ENCODE measurements at regions not wholly inside any gene's neighbourhood (a gene's known extent, or its start where the extent isn't known, plus 50 kb on each side); places are given as distances from the start of the nearest gene placed in this dataset.

DNA sequence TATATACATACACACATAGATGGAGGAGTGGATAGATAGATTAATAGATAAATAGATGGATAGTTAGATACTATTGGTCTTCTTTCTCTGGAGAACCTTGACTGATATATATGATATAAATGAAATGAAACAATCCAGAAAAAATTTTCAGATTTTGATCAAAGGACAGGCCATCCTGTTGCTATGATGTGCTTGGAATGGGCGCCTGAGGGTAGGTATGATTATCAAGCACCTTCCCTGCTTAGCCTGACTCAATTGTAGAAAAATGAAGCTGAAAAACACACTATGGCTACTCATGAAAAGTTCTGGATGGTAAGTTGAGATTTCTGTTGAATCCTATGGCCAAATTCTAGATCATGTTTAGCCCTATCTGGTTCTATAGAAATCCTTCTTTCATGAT, 266.5 kb upstream of the KLF4 start:
- no peak overlapping the region for H3K14ac ChIP-seq (replicated peaks; ENCODE audit: low read depth, low read length)
- H3K9ac ChIP-seq (ENCODE audit: low read depth, low read length) = no peak overlapping the region
- H2BK20ac ChIP-seq (ENCODE audit: low read depth, low read length) = peak overlapping the region; percentile 31; the same call in 1 of the 2 replicates
- H2AK9ac ChIP-seq (replicated peaks; ENCODE audit: low read depth, low read length, poor library complexity) = no peak overlapping the region
- H3K27me3 ChIP-seq (ENCODE audit: control insufficient read depth, insufficient read depth, low read length) = no peaks in the 10 kb centered on the region
- ATAC-seq (ENCODE audit: low read depth) = no peak
- H3K4ac ChIP-seq (ENCODE audit: low read depth, low read length) = peak overlapping the region; percentile 45; the same call in 1 of the 2 replicates
- H2BK15ac ChIP-seq (ENCODE audit: low read depth, low read length) = peak overlapping the region; percentile 67; the same call in 1 of the 3 replicates
- DNase-seq = no peak
- in situ Hi-C loops (cut with MboI; ENCODE audit: low sequenced_read_pairs) (no loop called here), dilution Hi-C loops (cut with HindIII; ENCODE audit: low sequenced_read_pairs, unreplicated experiment) (no loop called here), intact Hi-C loops (cut with micrococcal nuclease) (loop anchor here (10.0 kb wide), 1 partner anchor 409 kb away; no protein-coding TSS in a partner anchor)
- ChIA-PET CTCF (interaction anchor here (1.0 kb wide), 1 partner anchor 14 kb away, joined by 3 read pairs; no protein-coding TSS in a partner anchor), POLR2A (ENCODE audit: unreplicated experiment) (no interaction called here)
- H3K9me3 ChIP-seq (ENCODE audit: control insufficient read depth, insufficient read depth, low read length) = no peaks in the 10 kb centered on the region
- H3K23ac ChIP-seq (ENCODE audit: low read depth, low read length) = no peak overlapping the region
- H3K79me1 ChIP-seq (ENCODE audit: low read depth in 1 of 2, low read length in 2 of 2) = no peaks in the 10 kb centered on the region
- H4K5ac ChIP-seq (ENCODE audit: low read depth, low read length) = no peak overlapping the region
- peak overlapping the region; percentile 56; the same call in 1 of the 2 replicates for H2BK120ac ChIP-seq (ENCODE audit: low read depth, low read length)
- H3K4me3 ChIP-seq (ENCODE audit: insufficient read depth, low read depth, low read length) = no peak overlapping the region
- no peak overlapping the region for H4K8ac ChIP-seq (ENCODE audit: low read depth in 2 of 2, low read length in 2 of 2)
- 0 out of 2 replicates have a peak overlapping the region, but pooled peaks have one; percentile 24 for H4K91ac ChIP-seq (ENCODE audit: insufficient read depth, low read depth, low read length)
- H3K9me1 ChIP-seq (ENCODE audit: insufficient read depth, low read length) = peaks cover 4% of the 10 kb centered on the region; the same call in 1 of the 2 replicates
- H3K27ac ChIP-seq (ENCODE audit: insufficient read depth, low read length) = no peak overlapping the region
- no TSS peak for BruUV-seq (replicated peaks)
- no peak overlapping the region for H3K18ac ChIP-seq (ENCODE audit: low read depth, low read length)
- H4K20me1 ChIP-seq (ENCODE audit: insufficient read depth, low read length) = no peaks in the 10 kb centered on the region
- H2AFZ ChIP-seq (replicated peaks; ENCODE audit: low read length, poor library complexity) = no peak overlapping the region
- TF ChIP-seq CHD1 (IDR thresholded peaks at IDR 0.05; ENCODE audit: low read depth, low read length) (no peak), MAZ (IDR thresholded peaks at IDR 0.05; ENCODE audit: borderline replicate concordance, low read depth, low read length) (no peak), NFE2L2 (IDR thresholded peaks at IDR 0.05; ENCODE audit: low read depth, low read length) (no peak), MAFK (IDR thresholded peaks at IDR 0.05; ENCODE audit: low read depth, low read length) (no peak), RCOR1 (IDR thresholded peaks at IDR 0.05; ENCODE audit: insufficient replicate concordance, low read length) (no peak), POLR2A (IDR thresholded peaks at IDR 0.05; ENCODE audit: low read depth, low read length) (no peak), MXI1 (IDR thresholded peaks at IDR 0.05; ENCODE audit: borderline replicate concordance, low read depth, low read length) (no peak), CTCF (conservative IDR thresholded peaks at IDR 0.05; ENCODE audit: low read depth, low read length) (no peak), BHLHE40 (IDR thresholded peaks at IDR 0.05; ENCODE audit: low read depth, low read length) (no peak), SMC3 (IDR thresholded peaks at IDR 0.05; ENCODE audit: low read depth, low read length) (no peak), RAD21 (IDR thresholded peaks at IDR 0.05; ENCODE audit: low read length) (no peak), RFX5 (IDR thresholded peaks at IDR 0.05; ENCODE audit: low read depth, low read length) (no peak)
- TF ChIP-seq, protein P1, sequence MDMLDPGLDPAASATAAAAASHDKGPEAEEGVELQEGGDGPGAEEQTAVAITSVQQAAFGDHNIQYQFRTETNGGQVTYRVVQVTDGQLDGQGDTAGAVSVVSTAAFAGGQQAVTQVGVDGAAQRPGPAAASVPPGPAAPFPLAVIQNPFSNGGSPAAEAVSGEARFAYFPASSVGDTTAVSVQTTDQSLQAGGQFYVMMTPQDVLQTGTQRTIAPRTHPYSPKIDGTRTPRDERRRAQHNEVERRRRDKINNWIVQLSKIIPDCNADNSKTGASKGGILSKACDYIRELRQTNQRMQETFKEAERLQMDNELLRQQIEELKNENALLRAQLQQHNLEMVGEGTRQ (IDR thresholded peaks at IDR 0.05; ENCODE audit: low read depth, low read length) = no peak
- TF ChIP-seq, protein P2, sequence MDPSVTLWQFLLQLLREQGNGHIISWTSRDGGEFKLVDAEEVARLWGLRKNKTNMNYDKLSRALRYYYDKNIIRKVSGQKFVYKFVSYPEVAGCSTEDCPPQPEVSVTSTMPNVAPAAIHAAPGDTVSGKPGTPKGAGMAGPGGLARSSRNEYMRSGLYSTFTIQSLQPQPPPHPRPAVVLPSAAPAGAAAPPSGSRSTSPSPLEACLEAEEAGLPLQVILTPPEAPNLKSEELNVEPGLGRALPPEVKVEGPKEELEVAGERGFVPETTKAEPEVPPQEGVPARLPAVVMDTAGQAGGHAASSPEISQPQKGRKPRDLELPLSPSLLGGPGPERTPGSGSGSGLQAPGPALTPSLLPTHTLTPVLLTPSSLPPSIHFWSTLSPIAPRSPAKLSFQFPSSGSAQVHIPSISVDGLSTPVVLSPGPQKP (IDR thresholded peaks at IDR 0.05; ENCODE audit: borderline replicate concordance, low read depth, low read length) = no peak
- no peak overlapping the region for H3K4me2 ChIP-seq (ENCODE audit: low read depth, low read length)
- no CpG with 5 or more reads among the region's 1 CpG for WGBS, 2 experiments (ENCODE audit: extremely low coverage in 2 of 2, insufficient read length in 1 of 2)
- no peak overlapping the region; the same call in 1 of the 2 replicates for H2AK5ac ChIP-seq (ENCODE audit: low read depth, low read length)
- H3K4me1 ChIP-seq (ENCODE audit: control insufficient read depth, insufficient read depth, low read length) = peaks cover 11% of the 10 kb centered on the region
- no peak overlapping the region for H3K56ac ChIP-seq (ENCODE audit: extremely low read depth, insufficient read depth, low read length)
- H3K36me3 ChIP-seq (ENCODE audit: control insufficient read depth, insufficient read depth, low read length) = no peaks in the 10 kb centered on the region
- no peak overlapping the region for H2BK5ac ChIP-seq (ENCODE audit: low read depth, low read length, poor library complexity, severe bottlenecking)
